GM18909 (cell line): ENCODE measurements at regions not wholly inside any gene's neighbourhood (a gene's known extent, or its start where the extent isn't known, plus 50 kb on each side); places are given as distances from the start of the nearest gene placed in this dataset.

Experiments used
- ATAC-seq: cut with Tn5 transposase; IDR thresholded peaks from one replicate; pipeline ENCODE4 v1.9.1; 2021; ENCODE audit warnings: mild to moderate bottlenecking; ENCODE audit not compliant: unreplicated experiment, poor library complexity

- no peak for ATAC-seq
These were observed 251.0 kb downstream of the OLFM3 start for GRCh38 chr1:101745551-101746270.

- no peak for ATAC-seq
These were observed 248.6 kb downstream of the OLFM3 start for GRCh38 chr1:101748077-101748476.
